SKM-1 treated with dmso at 0.1 percent for 144 hours (cell line): ENCODE measurements at regions not wholly inside any gene's neighbourhood (a gene's known extent, or its start where the extent isn't known, plus 50 kb on each side); places are given as distances from the start of the nearest gene placed in this dataset.

Experiments used
- DNase-seq: peaks from one replicate; lab custom pipeline; 2025; ENCODE audit not compliant: unreplicated experiment; lab: John Stamatoyannopoulos, UW

DNA sequence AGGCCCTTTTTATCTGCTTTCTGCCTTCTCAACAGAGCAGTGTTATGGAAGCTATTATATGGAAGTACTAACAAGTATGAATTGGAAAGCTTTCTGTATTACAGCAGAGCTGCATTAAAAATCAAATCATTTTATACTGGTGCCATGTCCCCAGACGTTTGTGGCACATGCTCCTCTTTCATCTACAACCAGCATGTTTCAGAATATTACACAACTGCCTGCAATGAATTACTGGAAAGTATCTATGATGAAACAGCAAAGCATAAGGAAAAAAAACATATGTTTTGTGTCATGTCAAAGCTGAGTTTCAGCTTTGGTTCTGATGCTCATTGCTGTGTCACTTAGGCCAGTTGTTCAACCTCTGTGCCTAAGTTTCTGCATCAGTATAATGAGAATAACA is 576.8 kb downstream of the GBA3 start:
- no peak for DNase-seq

- no peak for DNase-seq
Measured at GRCh38 chr4:23268072-23268771, 575.5 kb downstream of the GBA3 start.

DNA sequence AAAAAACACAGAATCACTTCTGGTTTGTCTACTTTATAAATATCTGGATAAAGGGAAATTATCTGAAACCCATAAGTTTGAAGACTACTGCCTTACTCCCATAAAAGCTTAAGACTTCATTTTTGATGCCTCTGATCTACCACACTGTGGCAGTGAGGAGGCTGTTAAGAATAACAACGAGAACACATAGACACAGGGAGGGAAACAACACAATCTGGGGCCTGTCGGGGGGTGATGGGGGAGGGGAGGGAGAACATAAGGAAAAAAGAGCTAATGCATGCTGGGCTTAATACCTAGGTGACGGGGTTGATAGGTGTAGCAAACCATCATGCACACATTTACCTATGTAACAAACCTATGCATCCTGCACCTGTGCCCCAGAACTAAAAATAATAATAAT is 573.7 kb downstream of the GBA3 start:
- DNase-seq, result no peak

DNA sequence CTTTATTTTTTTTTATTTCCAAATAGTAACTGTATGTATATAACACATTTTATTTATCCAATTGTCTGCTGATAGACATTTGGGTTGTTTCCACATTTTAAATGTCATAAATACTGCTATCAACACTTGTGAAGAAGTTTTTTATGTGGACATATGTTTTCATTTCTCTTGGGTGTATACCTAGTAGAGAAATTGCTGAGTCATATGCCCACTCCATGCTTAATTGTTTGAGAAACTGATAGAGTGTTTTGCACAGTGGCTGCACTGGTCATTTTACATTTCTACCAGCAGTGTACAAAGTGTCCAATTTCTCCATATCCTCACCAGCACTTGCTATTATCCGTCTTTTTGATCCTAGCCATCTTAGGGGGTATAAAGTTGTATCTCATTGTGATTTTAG is 567.8 kb downstream of the GBA3 start:
- DNase-seq, result no peak

GRCh38 chr4:23245203-23245832 is 552.6 kb downstream of the GBA3 start:
- DNase-seq, result no peak

GRCh38 chr4:23242962-23243361 is 550.2 kb downstream of the GBA3 start:
- DNase-seq, result no peak

DNA sequence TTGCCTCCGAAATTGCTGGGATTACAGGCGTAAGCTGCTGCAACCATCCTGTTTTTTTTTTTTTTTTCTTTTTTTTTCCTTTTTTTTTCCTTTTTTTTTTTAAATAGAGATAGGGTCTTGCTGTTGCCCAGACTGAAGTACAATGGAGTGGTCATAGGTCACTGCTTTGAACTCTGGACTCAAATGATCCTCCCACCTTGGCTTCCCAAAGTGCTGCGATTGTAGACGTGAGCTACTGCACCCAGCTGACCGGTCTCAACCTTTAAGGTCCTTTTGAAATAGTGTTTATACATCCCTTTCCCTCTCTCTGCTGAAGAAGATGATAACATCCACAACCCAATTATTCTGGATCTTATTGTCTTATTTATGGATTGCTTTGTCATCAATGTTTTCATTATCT is 548.7 kb downstream of the GBA3 start:
- DNase-seq, result no peak

DNA sequence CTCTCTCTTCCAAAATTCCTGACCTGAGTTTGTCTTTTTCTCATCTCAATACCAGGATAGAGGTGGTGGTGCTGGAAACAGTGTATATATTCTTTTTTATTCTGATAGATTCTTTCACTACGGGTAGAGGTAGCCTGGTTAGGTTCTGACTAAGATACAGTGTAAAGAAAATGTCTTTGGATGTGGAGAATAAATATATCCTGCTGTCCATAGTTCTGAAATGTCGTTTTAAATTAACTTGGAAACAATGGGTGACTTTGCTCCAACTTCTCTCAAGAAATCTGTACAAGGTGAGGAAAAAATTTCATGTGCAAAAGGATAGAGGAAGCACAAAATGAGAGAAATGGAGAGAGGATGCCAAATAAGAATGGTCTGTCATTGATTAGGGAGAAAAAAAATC is 546.1 kb downstream of the GBA3 start:
- DNase-seq, result no peak

- no peak for DNase-seq
Measured at GRCh38 chr4:23237771-23238170, 545.0 kb downstream of the GBA3 start.

DNA sequence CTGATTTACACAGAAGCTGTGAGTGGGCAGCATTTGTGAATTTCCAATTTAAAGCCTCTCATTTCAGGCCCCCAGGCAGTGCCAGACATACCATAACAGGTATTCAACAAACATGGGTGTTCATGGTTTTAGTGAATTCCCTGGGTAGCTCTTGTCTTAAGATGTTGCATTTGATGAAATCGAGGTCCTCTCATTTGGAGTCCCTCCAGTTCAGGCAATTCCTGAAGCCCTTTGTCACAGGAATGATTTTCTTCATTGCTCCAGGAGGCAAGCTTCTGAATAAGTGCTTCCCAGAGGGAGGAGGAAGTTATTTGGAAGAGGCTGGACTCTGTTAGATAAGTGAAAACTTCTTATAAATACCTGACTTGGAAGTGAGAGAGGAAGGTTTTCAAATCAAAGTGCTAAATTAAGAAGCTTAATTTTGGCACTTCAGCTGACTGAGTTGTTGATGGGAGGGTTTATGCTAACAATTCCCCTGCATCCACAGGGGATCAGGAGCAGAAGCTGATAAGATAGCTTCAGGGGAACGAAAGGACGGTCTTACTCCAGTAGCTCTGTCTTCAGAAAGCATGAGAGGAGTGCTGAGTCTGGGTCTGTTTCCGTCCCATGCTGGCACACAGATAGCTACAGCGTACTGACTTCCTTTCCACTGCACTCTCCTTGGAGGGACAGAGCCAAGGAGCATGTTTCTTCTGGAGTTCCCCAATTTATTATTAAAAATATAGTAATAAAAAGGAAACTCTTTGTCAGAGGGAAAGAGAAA is 543.1 kb downstream of the GBA3 start:
- DNase-seq, result no peak

GRCh38 chr4:23234716-23235115 is 542.0 kb downstream of the GBA3 start:
- no peak for DNase-seq

DNA sequence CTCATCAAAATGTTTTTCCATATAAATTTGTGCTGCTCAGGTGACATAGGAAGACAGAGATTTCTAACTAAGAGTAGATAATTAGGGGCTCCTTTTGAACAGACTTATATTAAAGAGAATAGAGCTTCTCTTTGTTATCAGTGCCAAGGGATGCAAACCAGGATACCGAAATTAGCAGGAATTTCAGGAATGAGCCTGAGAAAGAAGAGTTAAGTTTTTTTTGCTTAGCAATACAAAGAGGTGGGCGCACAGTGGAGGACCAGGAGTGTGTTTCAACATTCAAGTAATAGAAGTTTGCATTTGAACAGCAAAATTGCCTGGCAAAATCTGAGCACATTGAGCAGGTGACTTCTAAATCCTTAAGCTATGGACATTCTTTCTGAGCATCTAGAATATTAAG is 541.3 kb downstream of the GBA3 start:
- no peak for DNase-seq

- no peak for DNase-seq
Measured at GRCh38 chr4:23233596-23233995, 540.9 kb downstream of the GBA3 start.

DNA sequence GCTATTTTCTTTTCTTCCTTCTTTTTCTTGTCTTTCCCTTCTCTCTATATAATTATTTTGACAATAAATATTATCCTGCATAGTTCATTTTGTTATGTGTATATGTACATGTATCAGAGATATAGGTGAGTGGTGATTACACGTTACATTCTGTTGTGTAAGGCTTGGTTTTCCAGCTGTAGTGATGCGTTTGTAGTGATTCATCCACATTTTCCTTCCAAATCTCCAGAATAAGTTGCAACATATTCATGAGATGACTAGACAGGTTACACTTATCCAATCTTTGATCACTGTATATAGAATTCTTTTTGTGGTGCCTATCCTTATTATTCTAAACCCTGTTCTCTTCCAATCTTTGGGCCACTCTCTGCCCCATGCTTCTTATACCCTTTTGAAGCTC is 540.2 kb downstream of the GBA3 start:
- DNase-seq, result no peak

DNA sequence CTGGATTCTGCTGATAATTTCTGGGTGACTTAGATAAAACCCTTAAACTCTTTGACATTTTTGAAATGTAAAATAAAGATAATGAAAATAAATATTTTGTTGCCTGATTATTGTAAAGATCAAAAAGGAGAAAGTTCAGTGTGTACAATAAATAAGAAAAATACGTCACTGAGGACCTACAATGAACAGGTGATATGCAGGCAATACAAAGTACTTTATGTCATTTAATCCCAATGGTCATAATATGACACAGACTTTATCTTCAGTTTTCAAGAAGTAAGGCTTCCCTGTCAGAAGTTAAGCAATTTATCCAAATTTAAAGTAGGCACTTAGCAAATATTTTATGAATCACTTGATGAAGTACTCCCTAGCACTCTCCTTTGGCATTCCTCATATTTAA is 532.8 kb downstream of the GBA3 start:
- DNase-seq, result no peak

- no peak for DNase-seq
Measured at GRCh38 chr4:23224684-23225420, 532.1 kb downstream of the GBA3 start.

- DNase-seq, result no peak
Measured at GRCh38 chr4:23220911-23221310, 528.2 kb downstream of the GBA3 start.

DNA sequence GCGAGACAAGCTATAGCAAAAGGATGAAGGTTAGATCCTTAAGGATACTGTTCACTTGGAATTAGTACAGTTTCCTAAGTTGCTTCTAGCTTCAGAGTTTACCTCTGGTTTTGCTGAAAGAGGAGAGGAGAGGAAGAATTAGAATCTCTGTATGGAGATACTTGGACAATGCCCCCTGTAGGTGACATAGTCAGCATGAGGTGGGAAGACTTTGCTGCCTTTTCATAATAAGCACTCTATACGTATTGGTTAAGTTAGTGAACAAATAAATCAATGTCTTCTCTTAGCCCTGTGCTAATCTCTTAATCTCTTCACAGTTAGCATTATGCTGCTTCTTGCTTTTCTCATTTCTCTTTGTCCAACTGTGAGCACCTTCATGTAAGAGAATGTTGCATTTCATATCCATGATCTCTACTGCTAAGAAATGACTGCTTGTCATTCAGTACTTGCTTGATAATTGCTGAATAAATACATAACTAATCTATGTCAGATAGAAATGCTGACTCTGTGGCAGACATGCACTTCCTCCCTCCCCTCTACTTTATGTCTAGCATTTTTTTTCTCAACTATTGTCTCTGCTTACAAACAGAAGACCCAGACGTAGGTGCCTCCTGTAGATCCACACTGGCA is 527.2 kb downstream of the GBA3 start:
- no peak for DNase-seq

DNA sequence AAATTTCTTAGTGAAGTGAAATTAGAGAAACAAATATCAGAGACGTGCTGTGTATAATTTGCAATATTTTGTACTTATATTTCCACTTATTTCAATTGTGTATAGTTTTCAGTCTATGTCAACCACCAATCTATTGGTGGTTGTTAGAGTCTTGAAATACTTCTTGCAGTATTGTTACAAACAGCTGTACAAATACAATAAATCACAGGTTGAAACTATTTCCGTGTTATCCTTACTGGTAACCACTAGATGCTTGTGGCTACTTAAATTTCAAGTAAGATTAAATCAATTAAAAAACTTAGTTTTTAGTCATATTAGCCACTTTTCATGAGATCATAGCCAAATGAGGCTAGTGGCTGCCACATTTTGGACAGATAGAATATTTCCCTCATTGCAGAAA is 520.5 kb downstream of the GBA3 start:
- DNase-seq, result no peak

DNA sequence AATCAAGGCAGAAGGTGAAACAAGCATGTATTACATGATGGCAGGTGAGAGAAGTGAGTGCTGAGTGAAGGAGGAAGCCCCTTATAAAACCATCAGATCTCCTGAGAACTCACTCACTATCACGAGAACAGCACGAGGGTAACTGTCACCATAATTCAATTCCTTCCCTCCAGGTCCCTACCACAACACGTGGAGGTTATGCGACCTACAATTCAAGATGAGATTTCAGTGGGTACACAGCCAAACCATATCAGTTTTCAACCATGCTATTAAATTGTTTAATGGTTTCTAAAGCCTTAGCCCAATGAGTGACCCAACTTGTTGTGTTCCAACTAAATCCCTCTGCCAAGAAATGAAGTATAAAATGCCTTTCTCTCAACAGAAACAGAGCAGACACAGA is 519.8 kb downstream of the GBA3 start:
- DNase-seq, result no peak

DNA sequence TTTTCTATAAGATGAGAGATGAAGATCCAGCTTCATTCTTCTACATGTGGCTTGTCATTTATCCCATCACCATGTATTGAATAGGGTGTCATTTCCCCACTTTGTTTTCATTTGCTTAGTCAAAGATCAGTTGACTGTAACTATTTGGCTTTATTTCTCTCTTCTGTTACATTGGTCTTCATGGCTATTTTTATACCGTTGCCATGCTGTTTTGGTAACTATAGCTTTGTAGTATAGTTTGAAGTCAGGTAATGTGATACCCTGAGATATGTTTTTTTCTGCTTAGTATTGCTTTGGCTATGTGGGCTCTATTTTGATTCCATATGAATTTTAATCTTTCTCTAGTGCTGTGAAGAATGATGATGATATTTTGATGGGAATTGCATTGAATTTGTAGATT is 514.3 kb downstream of the GBA3 start:
- DNase-seq, result no peak
